B cell (primary cell): ENCODE measurements at regions not wholly inside any gene's neighbourhood (a gene's known extent, or its start where the extent isn't known, plus 50 kb on each side); places are given as distances from the start of the nearest gene placed in this dataset.

Experiments used
- ATAC-seq: fragments of 200-7000 bp; cut with Tn5 transposase; one replicate; pipeline ENCODE4 v1.10.0; 2021; ENCODE audit warnings: low read depth, mild to moderate bottlenecking, moderate number of reproducible peaks, moderate library complexity
- CTCF ChIA-PET: fragments of 350-600 bp; sonication (Branson Sonifier 250); formaldehyde crosslinking; loops from one replicate; lab custom pipeline; 2021; ENCODE audit warnings: antibody characterized with exemption, inconsistent platforms; lab: Charles Lee
- POLR2A ChIA-PET: fragments of 350-600 bp; sonication (Branson Sonifier 250); formaldehyde crosslinking; loops from one replicate; lab custom pipeline; 2021; ENCODE audit warnings: antibody characterized with exemption; lab: Charles Lee
- DNase-seq: peaks from one replicate; pipeline ENCODE4 v3.0.0; 2013
- H2AFZ ChIP-seq: 2 replicates; pipeline ENCODE4 v1.6.1; 2012; ENCODE audit warnings: mild to moderate bottlenecking, low read depth, low read length; ENCODE audit not compliant: insufficient read depth, poor library complexity, severe bottlenecking
- H3K27ac ChIP-seq, 2 donors: 1 replicate in 1 of 2; 2 replicates in 1 of 2; pipeline ENCODE4 v1.5.1; 2012 to 2013; ENCODE audit warnings: low read length in 2 of 2, mild to moderate bottlenecking in 2 of 2, moderate library complexity in 1 of 2
- H3K27me3 ChIP-seq, 4 experiments: fragments of 200-600 bp in 1 of 4; sonication (generic) in 1 of 4; replicated peaks in 1 of 4; 1 replicate in 2 of 4; 2 replicates in 2 of 4; pipeline versions ENCODE4 v1.6.1 to v1.7.0; 2013 to 2016; ENCODE audit warnings: low read length in 3 of 4, mild to moderate bottlenecking in 2 of 4, mixed read lengths in 1 of 4, moderate library complexity in 1 of 4; ENCODE audit not compliant: insufficient read depth in 4 of 4, control insufficient read depth in 3 of 4; ENCODE audit errors: control extremely low read depth in 1 of 4
- H3K36me3 ChIP-seq, 2 experiments: replicated peaks in 1 of 2; 1 replicate in 1 of 2; 2 replicates in 1 of 2; pipeline versions ENCODE4 v1.6.1 to v1.7.1; 2013; ENCODE audit warnings: low read length in 1 of 2; ENCODE audit not compliant: insufficient read depth in 2 of 2, control insufficient read depth in 1 of 2; ENCODE audit errors: control extremely low read depth in 1 of 2, extremely low read depth in 1 of 2
- H3K4me1 ChIP-seq, 2 donors: fragments of 200-600 bp in 1 of 2; sonication (generic) in 1 of 2; 1 replicate in 1 of 2; 2 replicates in 1 of 2; pipeline versions ENCODE4 v1.5.1 to v1.6.1; 2013 to 2017; ENCODE audit warnings: low read length in 2 of 2; ENCODE audit not compliant: control insufficient read depth in 2 of 2, insufficient read depth in 2 of 2
- H3K4me2 ChIP-seq: replicated peaks from 2 replicates; pipeline ENCODE3; 2012; ENCODE audit warnings: mild to moderate bottlenecking, low read depth, low read length; ENCODE audit not compliant: poor library complexity, severe bottlenecking
- H3K4me3 ChIP-seq, 5 experiments: fragments of 200-600 bp in 1 of 5; sonication (generic) in 1 of 5; 1 replicate in 3 of 5; 2 replicates in 2 of 5; pipeline versions ENCODE4 v1.5.1 to v1.7.0; 2011 to 2016; ENCODE audit warnings: low read length in 4 of 5, mild to moderate bottlenecking in 4 of 5, low read depth in 2 of 5, control low read depth in 1 of 5, moderate library complexity in 1 of 5; ENCODE audit not compliant: insufficient read depth in 1 of 5; ENCODE audit errors: control extremely low read depth in 1 of 5, extremely low read depth in 1 of 5
- H3K79me2 ChIP-seq: fragments of 200-600 bp; sonication (generic); one replicate; pipeline ENCODE4 v1.6.0; 2016; ENCODE audit warnings: low read length; ENCODE audit not compliant: control insufficient read depth, insufficient read depth
- H3K9ac ChIP-seq: fragments of 200-600 bp; sonication (generic); 2 replicates; pipeline ENCODE4 v1.6.1; 2017; ENCODE audit warnings: mild to moderate bottlenecking, low read length, moderate library complexity
- H3K9me3 ChIP-seq, 3 donors: one replicate each; pipeline versions ENCODE4 v1.6.1 to v1.7.1; 2013; ENCODE audit warnings: low read length in 2 of 3; ENCODE audit not compliant: control insufficient read depth in 2 of 3, insufficient read depth in 1 of 3; ENCODE audit errors: control extremely low read depth in 1 of 3
- H4K20me1 ChIP-seq: 2 replicates; pipeline ENCODE4 v1.6.0; 2012; ENCODE audit warnings: mild to moderate bottlenecking, low read length; ENCODE audit not compliant: insufficient read depth, control insufficient read depth, poor library complexity, severe bottlenecking
- H3K27ac Mint-ChIP-seq: one replicate; pipeline ENCODE4 v1.8.0; 2021; ENCODE audit warnings: mixed read lengths
- H3K27me3 Mint-ChIP-seq: one replicate; pipeline ENCODE4 v1.8.0; 2021; ENCODE audit warnings: mixed read lengths
- H3K4me1 Mint-ChIP-seq: one replicate; pipeline ENCODE4 v1.8.0; 2021; ENCODE audit warnings: mixed read lengths
- H3K4me3 Mint-ChIP-seq: one replicate; pipeline ENCODE4 v1.8.0; 2021; ENCODE audit warnings: mixed read lengths
- H3K9me3 Mint-ChIP-seq: one replicate; pipeline ENCODE4 v1.8.0; 2022; ENCODE audit warnings: mixed read lengths; ENCODE audit not compliant: insufficient read depth
- CTCF ChIP-seq: fragments of 200-600 bp; IDR thresholded peaks from one replicate; pipeline ENCODE4 v1.8.0; 2022; ENCODE audit warnings: antibody characterized with exemption, mild to moderate bottlenecking
- EZH2 ChIP-seq: IDR thresholded peaks from 2 replicates; pipeline ENCODE4 v1.6.1; 2012; ENCODE audit warnings: borderline replicate concordance, low read depth, mild to moderate bottlenecking, moderate library complexity, low read length; ENCODE audit not compliant: insufficient read depth, poor library complexity, severe bottlenecking
- WGBS: methylation state at CpG from one replicate; pipeline ENCODE4 v1.1.5; 2013; ENCODE audit warnings: missing lambda C conversion rate; ENCODE audit not compliant: insufficient coverage; 5-methylcytosine and 5-hydroxymethylcytosine counted together
- intact Hi-C: fragments of 100-400 bp; cut with micrococcal nuclease; formaldehyde crosslinking; loops from one replicate; pipeline ENCODE4 v1.10.0; 2022

GRCh38 chr5:13503017-13503416 is 441.5 kb downstream of the DNAH5 start:
- H3K27me3 Mint-ChIP-seq = no peaks in the 10 kb centered on the region
- H3K4me2 ChIP-seq = no peak overlapping the region
- H3K4me3 Mint-ChIP-seq = no peak overlapping the region
- no peak for DNase-seq
- no peaks in the 10 kb centered on the region for H3K27me3 ChIP-seq
- intact Hi-C loops = no loop called here
- no peaks in the 10 kb centered on the region for H4K20me1 ChIP-seq
- no peak overlapping the region for H3K27ac ChIP-seq
- H3K4me3 ChIP-seq = no peak overlapping the region
- H3K4me1 ChIP-seq = no peaks in the 10 kb centered on the region
- H3K79me2 ChIP-seq = no peaks in the 10 kb centered on the region
- no peak overlapping the region for H2AFZ ChIP-seq
- ATAC-seq = no peak
- no peaks in the 10 kb centered on the region for H3K4me1 Mint-ChIP-seq
- TF ChIP-seq EZH2 (no peak), CTCF (no peak)
- peaks cover 6% of the 10 kb centered on the region for H3K9me3 Mint-ChIP-seq
- no peak overlapping the region for H3K27ac Mint-ChIP-seq
- peaks cover 0 to 3% (median 0%) of the 10 kb centered on the region in 3 donors for H3K9me3 ChIP-seq
- WGBS = no CpG with 5 or more reads among the region's 2 CpGs
- H3K36me3 ChIP-seq = no peaks in the 10 kb centered on the region
- H3K9ac ChIP-seq = no peak overlapping the region
- POLR2A ChIA-PET = no interaction called here
- CTCF ChIA-PET = no interaction called here

- H2AFZ ChIP-seq = no peak overlapping the region
- Mint-ChIP-seq H3K9me3 (peaks cover 6% of the 10 kb centered on the region), H3K27ac (no peak overlapping the region), H3K4me1 (no peaks in the 10 kb centered on the region), H3K27me3 (no peaks in the 10 kb centered on the region), H3K4me3 (no peak overlapping the region)
- intact Hi-C loops = no loop called here
- ChIA-PET CTCF (no interaction called here), POLR2A (no interaction called here)
- no peaks in the 10 kb centered on the region for H3K36me3 ChIP-seq
- H3K27me3 ChIP-seq = no peaks in the 10 kb centered on the region
- no peaks in the 10 kb centered on the region for H3K79me2 ChIP-seq
- H3K4me3 ChIP-seq = no peak overlapping the region
- no peaks in the 10 kb centered on the region for H4K20me1 ChIP-seq
- ATAC-seq (no peak), DNase-seq (no peak)
- no peak overlapping the region for H3K4me2 ChIP-seq
- no peak overlapping the region for H3K27ac ChIP-seq
- TF ChIP-seq EZH2 (no peak), CTCF (no peak)
- WGBS = no CpG with 5 or more reads among the region's 3 CpGs
- H3K4me1 ChIP-seq = no peaks in the 10 kb centered on the region
- H3K9me3 ChIP-seq = peaks cover 0 to 3% (median 0%) of the 10 kb centered on the region in 3 donors
- H3K9ac ChIP-seq = no peak overlapping the region
Observed at GRCh38 chr5:13501176-13501575, 443.3 kb downstream of the DNAH5 start.
